ENCODE measurements at regions not wholly inside any gene's neighbourhood (a gene's known extent, or its start where the extent isn't known, plus 50 kb on each side); places are given as distances from the start of the nearest gene placed in this dataset.

- TF ChIP-seq, protein P1, sequence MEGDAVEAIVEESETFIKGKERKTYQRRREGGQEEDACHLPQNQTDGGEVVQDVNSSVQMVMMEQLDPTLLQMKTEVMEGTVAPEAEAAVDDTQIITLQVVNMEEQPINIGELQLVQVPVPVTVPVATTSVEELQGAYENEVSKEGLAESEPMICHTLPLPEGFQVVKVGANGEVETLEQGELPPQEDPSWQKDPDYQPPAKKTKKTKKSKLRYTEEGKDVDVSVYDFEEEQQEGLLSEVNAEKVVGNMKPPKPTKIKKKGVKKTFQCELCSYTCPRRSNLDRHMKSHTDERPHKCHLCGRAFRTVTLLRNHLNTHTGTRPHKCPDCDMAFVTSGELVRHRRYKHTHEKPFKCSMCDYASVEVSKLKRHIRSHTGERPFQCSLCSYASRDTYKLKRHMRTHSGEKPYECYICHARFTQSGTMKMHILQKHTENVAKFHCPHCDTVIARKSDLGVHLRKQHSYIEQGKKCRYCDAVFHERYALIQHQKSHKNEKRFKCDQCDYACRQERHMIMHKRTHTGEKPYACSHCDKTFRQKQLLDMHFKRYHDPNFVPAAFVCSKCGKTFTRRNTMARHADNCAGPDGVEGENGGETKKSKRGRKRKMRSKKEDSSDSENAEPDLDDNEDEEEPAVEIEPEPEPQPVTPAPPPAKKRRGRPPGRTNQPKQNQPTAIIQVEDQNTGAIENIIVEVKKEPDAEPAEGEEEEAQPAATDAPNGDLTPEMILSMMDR (conservative IDR thresholded peaks at IDR 0.05; ENCODE audit: low read length), result no peak
- H3K4me3 ChIP-seq (ENCODE audit: low read length), result no peak overlapping the region
- DNase-seq (ENCODE audit: low read depth), result no peak
Measured at GRCh38 chr10:33791272-33791660, 456.8 kb upstream of the NRP1 start.

DNA sequence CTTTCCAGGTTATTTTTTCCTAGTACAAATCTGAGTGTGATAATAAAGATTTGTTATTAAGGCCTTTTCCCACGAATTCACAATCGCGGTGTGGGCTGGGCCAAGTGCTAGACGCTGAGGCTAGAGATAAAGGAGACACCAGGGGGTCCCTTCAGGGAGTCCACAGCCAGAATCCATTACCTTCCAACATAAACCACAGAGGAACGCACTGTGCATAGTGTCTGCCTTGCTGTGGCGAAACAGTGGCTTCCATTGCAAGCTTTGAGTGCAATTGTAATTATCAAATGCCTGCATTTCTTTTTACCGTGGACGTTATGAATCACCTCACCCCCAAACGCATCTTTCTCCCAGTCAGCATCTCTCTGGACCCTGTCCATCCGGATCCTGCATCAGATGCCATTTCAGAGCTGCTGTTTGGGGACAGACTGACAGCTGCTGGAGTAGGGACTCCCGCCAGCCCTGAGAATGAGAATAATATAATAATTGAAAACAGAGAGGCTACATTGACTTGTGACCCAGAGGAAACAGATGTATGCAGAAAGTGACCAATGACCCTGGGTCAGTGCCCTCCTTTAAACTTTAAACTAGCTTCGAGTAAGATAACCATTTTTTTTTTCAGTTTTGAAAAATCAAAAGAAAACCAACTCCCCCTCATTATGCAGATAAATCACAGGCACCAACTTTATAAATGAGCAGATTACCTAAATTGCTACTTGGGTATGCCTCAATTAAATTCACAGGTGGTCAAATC, 456.2 kb upstream of the NRP1 start:
- no peak overlapping the region for H3K4me3 ChIP-seq (ENCODE audit: low read length)
- TF ChIP-seq, protein P1 (conservative IDR thresholded peaks at IDR 0.05; ENCODE audit: low read length), result no peak
- DNase-seq (ENCODE audit: low read depth), result no peak

- H3K4me3 ChIP-seq (ENCODE audit: low read length), result no peak overlapping the region
- TF ChIP-seq, protein P1 (conservative IDR thresholded peaks at IDR 0.05; ENCODE audit: low read length), result no peak
- no peak for DNase-seq (ENCODE audit: low read depth)
Measured at GRCh38 chr10:33783557-33783956, 449.1 kb upstream of the NRP1 start.

GRCh38 chr10:33783078-33783477, 448.6 kb upstream of the NRP1 start:
- DNase-seq (ENCODE audit: low read depth), result no peak
- no peak overlapping the region for H3K4me3 ChIP-seq (ENCODE audit: low read length)
- TF ChIP-seq, protein P1 (conservative IDR thresholded peaks at IDR 0.05; ENCODE audit: low read length), result no peak

DNA sequence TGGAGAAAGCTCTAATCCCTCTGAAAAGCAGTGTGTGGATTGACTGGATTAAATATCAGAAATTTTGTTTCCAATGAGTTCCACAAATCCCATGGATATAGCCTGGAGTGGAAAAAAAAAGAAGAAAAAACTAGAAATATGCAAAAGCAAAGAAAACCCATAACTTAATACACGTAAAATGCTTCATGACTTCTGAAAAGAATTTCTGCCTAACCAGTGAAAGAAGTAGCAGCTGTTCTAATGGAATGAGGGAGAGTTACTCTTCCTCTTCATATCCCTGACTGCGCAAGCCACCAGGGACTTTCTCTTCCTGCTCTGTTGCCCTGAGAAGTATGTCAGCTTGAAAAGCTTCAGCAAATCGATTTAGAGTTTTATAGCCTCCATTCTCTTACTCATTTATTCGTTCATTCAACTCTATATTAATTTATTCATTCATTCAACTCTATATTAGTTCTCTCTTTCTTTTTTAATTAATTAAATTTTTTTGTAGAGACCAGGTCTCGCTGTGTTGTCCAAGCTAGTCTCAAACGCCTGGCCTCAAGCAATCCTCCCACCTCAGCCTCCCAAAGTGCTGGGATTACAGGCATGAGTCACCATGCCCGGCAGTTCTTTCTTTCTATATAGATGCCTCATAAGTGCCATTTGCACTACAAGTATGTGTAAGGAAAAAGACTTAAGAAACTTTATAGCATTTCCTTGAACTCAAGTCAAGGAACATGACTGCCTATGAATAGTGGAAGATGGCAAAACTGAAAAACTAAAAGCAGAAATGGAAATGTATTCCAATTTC, 447.3 kb upstream of the NRP1 start:
- H3K4me3 ChIP-seq (ENCODE audit: low read length), result no peak overlapping the region
- TF ChIP-seq, protein P1 (conservative IDR thresholded peaks at IDR 0.05; ENCODE audit: low read length), result no peak
- DNase-seq (ENCODE audit: low read depth), result no peak

- H3K4me3 ChIP-seq (ENCODE audit: low read length), result no peak overlapping the region
- DNase-seq (ENCODE audit: low read depth), result no peak
Measured at GRCh38 chr10:33780961-33781360, 446.5 kb upstream of the NRP1 start.

More at GRCh38 chr10:33780961-33781360, 446.5 kb upstream of the NRP1 start:
- TF ChIP-seq, protein P1 (conservative IDR thresholded peaks at IDR 0.05; ENCODE audit: low read length), result no peak; the same call in 1 of the 2 replicates
